ENCODE measurements at regions not wholly inside any gene's neighbourhood (a gene's known extent, or its start where the extent isn't known, plus 50 kb on each side); places are given as distances from the start of the nearest gene placed in this dataset.

DNA sequence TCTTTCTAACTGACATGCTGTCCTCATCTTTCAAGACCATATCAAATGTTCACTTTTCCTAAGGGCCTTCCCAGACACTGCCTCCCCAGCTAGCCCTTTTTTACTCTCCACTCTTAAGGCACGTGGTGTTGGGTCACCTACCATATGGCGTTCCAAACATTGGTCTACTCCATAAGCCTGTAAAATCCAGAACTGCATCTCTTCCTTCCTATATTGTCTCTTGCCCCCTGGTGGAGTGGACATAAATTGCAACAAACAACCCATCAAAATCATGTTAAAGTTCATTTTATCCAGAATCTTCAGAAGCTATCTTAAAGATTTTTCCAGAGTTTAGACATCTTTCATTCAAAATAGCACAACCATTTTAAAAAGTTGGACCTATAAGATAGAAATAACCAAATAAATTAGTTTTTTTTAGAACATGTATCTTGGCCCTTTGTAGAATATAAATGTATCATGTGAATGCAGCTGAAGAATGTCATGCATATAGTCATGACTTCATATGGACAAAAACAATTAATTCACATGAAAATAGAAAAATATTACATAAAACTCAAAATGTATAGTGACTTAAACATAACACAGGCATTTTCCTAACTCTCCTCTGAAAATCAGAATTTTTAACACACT is 180.6 kb upstream of the CHRM2 start:
- TF ChIP-seq, protein P1, sequence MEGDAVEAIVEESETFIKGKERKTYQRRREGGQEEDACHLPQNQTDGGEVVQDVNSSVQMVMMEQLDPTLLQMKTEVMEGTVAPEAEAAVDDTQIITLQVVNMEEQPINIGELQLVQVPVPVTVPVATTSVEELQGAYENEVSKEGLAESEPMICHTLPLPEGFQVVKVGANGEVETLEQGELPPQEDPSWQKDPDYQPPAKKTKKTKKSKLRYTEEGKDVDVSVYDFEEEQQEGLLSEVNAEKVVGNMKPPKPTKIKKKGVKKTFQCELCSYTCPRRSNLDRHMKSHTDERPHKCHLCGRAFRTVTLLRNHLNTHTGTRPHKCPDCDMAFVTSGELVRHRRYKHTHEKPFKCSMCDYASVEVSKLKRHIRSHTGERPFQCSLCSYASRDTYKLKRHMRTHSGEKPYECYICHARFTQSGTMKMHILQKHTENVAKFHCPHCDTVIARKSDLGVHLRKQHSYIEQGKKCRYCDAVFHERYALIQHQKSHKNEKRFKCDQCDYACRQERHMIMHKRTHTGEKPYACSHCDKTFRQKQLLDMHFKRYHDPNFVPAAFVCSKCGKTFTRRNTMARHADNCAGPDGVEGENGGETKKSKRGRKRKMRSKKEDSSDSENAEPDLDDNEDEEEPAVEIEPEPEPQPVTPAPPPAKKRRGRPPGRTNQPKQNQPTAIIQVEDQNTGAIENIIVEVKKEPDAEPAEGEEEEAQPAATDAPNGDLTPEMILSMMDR (IDR thresholded peaks at IDR 0.05; ENCODE audit: extremely low read depth in 1 of 2, insufficient read depth in 1 of 2, low read depth in 1 of 2, low read length in 2 of 2), result peak; percentile 30 to 31
- TF ChIP-seq FOS (IDR thresholded peaks at IDR 0.05; ENCODE audit: borderline replicate concordance, insufficient read depth, low read length), result no peak
- TF ChIP-seq POLR2A (IDR thresholded peaks at IDR 0.05; ENCODE audit: low read depth, low read length), result no peak
- no peak for TF ChIP-seq POLR2AphosphoS5 (IDR thresholded peaks at IDR 0.05; ENCODE audit: insufficient read depth, low read depth, low read length)

All from endothelial cell of umbilical vein (primary cell).